SK-N-SH (cell line): ENCODE measurements at regions not wholly inside any gene's neighbourhood (a gene's known extent, or its start where the extent isn't known, plus 50 kb on each side); places are given as distances from the start of the nearest gene placed in this dataset.

Source experiments
- CTCF ChIA-PET: fragments of 300-600, 350-600 bp; formaldehyde crosslinking; extraction: SDS; loops from one replicate; lab custom pipeline; 2021; lab: Yijun Ruan, JAX
- POLR2A ChIA-PET: fragments of 350-600 bp; sonication (Branson Sonifier 250); formaldehyde crosslinking; extraction: SDS; loops from one replicate; lab custom pipeline; 2020; ENCODE audit warnings: antibody characterized with exemption, inconsistent platforms; lab: Yijun Ruan, JAX
- DNase-seq: peaks from one replicate; pipeline ENCODE4 v3.0.0; 2012
- H2AFZ ChIP-seq: fragments of 200-600 bp; sonication (generic); 2 replicates; pipeline ENCODE4 v1.8.1; 2016; ENCODE audit warnings: antibody characterized with exemption, mild to moderate bottlenecking, low read depth
- H3F3A ChIP-seq: fragments of 200-600 bp; sonication (generic); replicated peaks from 2 replicates; pipeline ENCODE3; 2016; ENCODE audit warnings: antibody characterized with exemption, mild to moderate bottlenecking; ENCODE audit not compliant: insufficient read depth
- H3K27ac ChIP-seq, 2 experiments: fragments of 200-500 bp in 1 of 2; fragments of 200-600 bp in 1 of 2; sonication (Bioruptor generic) in 1 of 2; sonication (generic), shearing (Covaris generic) in 1 of 2; 2 replicates each; pipeline versions ENCODE4 v1.5.1 to v1.6.1; 2014 to 2016; ENCODE audit warnings: low read depth in 2 of 2, inconsistent platforms in 1 of 2, low read length in 1 of 2, mild to moderate bottlenecking in 1 of 2, mixed read lengths in 1 of 2
- H3K27me3 ChIP-seq: fragments of 200-600 bp; sonication (generic), shearing (Covaris generic); 2 replicates; pipeline ENCODE4 v1.6.1; 2016; ENCODE audit warnings: mixed run types; ENCODE audit not compliant: insufficient read depth
- H3K36me3 ChIP-seq, 2 experiments: fragments of 200-500 bp in 1 of 2; fragments of 200-600 bp in 1 of 2; sonication (Bioruptor generic) in 1 of 2; sonication (generic) in 1 of 2; replicated peaks in 1 of 2; 2 replicates each; pipeline versions ENCODE3 to v1.5.1; 2014 to 2016; ENCODE audit warnings: low read length in 1 of 2, mild to moderate bottlenecking in 1 of 2; ENCODE audit not compliant: insufficient read depth in 2 of 2, control insufficient read depth in 1 of 2
- H3K4me1 ChIP-seq, 2 experiments: fragments of 200-500 bp in 1 of 2; fragments of 200-600 bp in 1 of 2; sonication (Bioruptor generic) in 1 of 2; sonication (generic), shearing (Covaris generic) in 1 of 2; 2 replicates each; pipeline versions ENCODE4 v1.5.1 to v1.6.1; 2014 to 2016; ENCODE audit warnings: low read depth in 1 of 2, low read length in 1 of 2, mixed run types in 1 of 2; ENCODE audit not compliant: insufficient read depth in 2 of 2, control insufficient read depth in 1 of 2
- H3K4me2 ChIP-seq: fragments of 200-600 bp; sonication (generic), shearing (Covaris generic); 2 replicates; pipeline ENCODE4 v1.6.1; 2017; ENCODE audit warnings: mixed run types
- H3K4me3 ChIP-seq, 2 experiments: fragments of 200-500 bp in 1 of 2; fragments of 200-600 bp in 1 of 2; sonication (Bioruptor generic) in 1 of 2; sonication (generic), shearing (Covaris generic) in 1 of 2; 2 replicates each; pipeline versions ENCODE4 v1.5.1 to v1.8.1; 2014 to 2016; ENCODE audit warnings: low read depth in 2 of 2, inconsistent platforms in 1 of 2, low read length in 1 of 2, mild to moderate bottlenecking in 1 of 2, mixed read lengths in 1 of 2, moderate library complexity in 1 of 2
- H3K79me2 ChIP-seq: fragments of 200-600 bp; sonication (generic); 2 replicates; pipeline ENCODE4 v1.8.1; 2017; ENCODE audit warnings: mild to moderate bottlenecking; ENCODE audit not compliant: insufficient read depth
- H3K9ac ChIP-seq: fragments of 200-600 bp; sonication (generic); 2 replicates; pipeline ENCODE4 v1.6.1; 2017; ENCODE audit warnings: mixed run types
- H3K9me2 ChIP-seq: fragments of 200-600 bp; sonication (generic); 2 replicates; pipeline ENCODE4 v1.6.1; 2017; ENCODE audit warnings: mixed run types
- H3K9me3 ChIP-seq: fragments of 200-600 bp; sonication (generic); 2 replicates; pipeline ENCODE4 v1.6.1; 2017; ENCODE audit warnings: mixed run types, mild to moderate bottlenecking, moderate library complexity
- H4K20me1 ChIP-seq: fragments of 200-600 bp; sonication (generic); 2 replicates; pipeline ENCODE4 v1.6.1; 2017; ENCODE audit warnings: mild to moderate bottlenecking, mixed run types; ENCODE audit not compliant: insufficient read depth
- CHD2 ChIP-seq: fragments of 150-350 bp; IDR thresholded peaks from 2 replicates; pipeline ENCODE4 v1.6.1; 2018; ENCODE audit warnings: low read length; ENCODE audit not compliant: partially characterized antibody
- ELF1 ChIP-seq: IDR thresholded peaks from 2 replicates; pipeline ENCODE4 v1.4.0; 2012
- EZH2phosphoT487 ChIP-seq: fragments of 200-600 bp; sonication (generic); IDR thresholded peaks from 2 replicates; pipeline ENCODE4 v1.6.1; 2017; ENCODE audit warnings: low read depth, mixed run types, mild to moderate bottlenecking, antibody characterized with exemption, moderate library complexity, borderline replicate concordance
- FOXJ3 ChIP-seq: sonication (generic); formaldehyde crosslinking; IDR thresholded peaks from 2 replicates; pipeline ENCODE4 v1.5.1; 2020; ENCODE audit warnings: mild to moderate bottlenecking, missing genetic modification reagents
- FOXM1 ChIP-seq: IDR thresholded peaks from 2 replicates; pipeline ENCODE4 v1.4.0; 2012; ENCODE audit warnings: low read depth, mild to moderate bottlenecking
- GABPA ChIP-seq: IDR thresholded peaks from 2 replicates; pipeline ENCODE4 v1.4.0; 2012; ENCODE audit warnings: low read depth, mild to moderate bottlenecking
- GATA2 ChIP-seq: sonication (generic); formaldehyde crosslinking; IDR thresholded peaks from 2 replicates; pipeline ENCODE4 v1.5.0; 2020; ENCODE audit warnings: mild to moderate bottlenecking, missing genetic modification reagents
- MEF2A ChIP-seq: IDR thresholded peaks from 2 replicates; pipeline ENCODE4 v1.4.0; 2012; ENCODE audit warnings: low read depth, borderline replicate concordance
- MXI1 ChIP-seq: IDR thresholded peaks from 2 replicates; pipeline ENCODE4 v1.6.1; 2012; ENCODE audit warnings: mild to moderate bottlenecking, low read depth, low read length, improper control_type of control experiment
- NFIC ChIP-seq: IDR thresholded peaks from 2 replicates; pipeline ENCODE4 v1.4.0; 2012; ENCODE audit warnings: borderline replicate concordance
- NRF1 ChIP-seq: IDR thresholded peaks from 2 replicates; pipeline ENCODE4 v1.6.1; 2012; ENCODE audit warnings: low read depth, mild to moderate bottlenecking, low read length
- RCOR1 ChIP-seq: fragments of 150-350 bp; IDR thresholded peaks from 2 replicates; pipeline ENCODE4 v1.6.1; 2017; ENCODE audit warnings: antibody characterized with exemption, low read length
- TCF12 ChIP-seq: IDR thresholded peaks from 2 replicates; pipeline ENCODE4 v1.4.0; 2012
- TEAD4 ChIP-seq: IDR thresholded peaks from 2 replicates; pipeline ENCODE4 v1.4.0; 2012; ENCODE audit warnings: mild to moderate bottlenecking, borderline replicate concordance; ENCODE audit not compliant: insufficient read depth
- YY1 ChIP-seq: IDR thresholded peaks from 2 replicates; pipeline ENCODE4 v1.4.0; 2012; ENCODE audit warnings: low read depth, mild to moderate bottlenecking
- WGBS: methylation state at CpG from one replicate; pipeline ENCODE4 v1.1.6; 2017; ENCODE audit warnings: low lambda C conversion rate; 5-methylcytosine and 5-hydroxymethylcytosine counted together
- TF ChIP-seq, protein P1 (sequence below): IDR thresholded peaks from 2 replicates; pipeline ENCODE4 v1.4.0; 2012; ENCODE audit warnings: low read depth, borderline replicate concordance
- TF ChIP-seq, protein P2 (sequence below): IDR thresholded peaks from 2 replicates; pipeline ENCODE4; 2012
- TF ChIP-seq, protein P3 (sequence below): fragments of 150-350 bp; IDR thresholded peaks from 2 replicates; pipeline ENCODE4 v1.6.1; 2016; ENCODE audit warnings: mild to moderate bottlenecking, low read depth, low read length
- TF ChIP-seq, protein P4 (sequence below): fragments of 150-350 bp; IDR thresholded peaks from 2 replicates; pipeline ENCODE4 v1.6.1; 2017; ENCODE audit warnings: antibody characterized with exemption, low read length, low read depth, borderline replicate concordance
- TF ChIP-seq, protein P5 (sequence below): IDR thresholded peaks from 2 replicates; pipeline ENCODE4 v1.4.0; 2012; ENCODE audit warnings: low read depth, borderline replicate concordance

DNA sequence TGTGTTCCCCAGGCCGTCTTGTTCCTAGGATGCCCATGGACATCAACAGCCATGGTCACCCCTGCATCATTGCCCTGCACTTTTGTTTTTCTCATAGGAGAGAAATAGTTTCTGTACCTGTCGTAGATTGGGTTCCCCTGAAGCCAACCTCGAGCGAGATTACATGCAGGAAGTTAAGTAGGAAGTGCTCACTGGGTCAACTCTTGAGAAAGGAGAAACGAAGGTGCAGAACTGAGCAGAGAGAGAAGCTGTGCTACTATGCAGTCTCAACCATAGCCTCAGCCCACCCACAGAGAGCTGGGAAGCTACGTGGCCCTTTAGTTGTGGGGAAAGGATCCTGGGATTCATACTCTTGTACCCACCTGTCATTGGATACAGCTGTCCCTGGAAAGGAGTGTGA lies 165.2 kb downstream of the HERPUD2 start:
- Histone ChIP-seq H2AFZ (no peak overlapping the region), H3K9me2 (no peaks in the 10 kb centered on the region), H3K36me3 (no peaks in the 10 kb centered on the region), H3K4me2 (no peak overlapping the region), H3K27me3 (peaks cover 33% of the 10 kb centered on the region), H3K9me3 (no peaks in the 10 kb centered on the region), H3F3A (no peaks in the 10 kb centered on the region), H3K4me1 (no peaks in the 10 kb centered on the region), H4K20me1 (no peaks in the 10 kb centered on the region), H3K9ac (no peak overlapping the region), H3K27ac (no peak overlapping the region), H3K79me2 (no peaks in the 10 kb centered on the region)
- ChIA-PET POLR2A (no interaction called here), CTCF (interaction anchor here (0.5 to 3.9 kb wide), 4 partner anchors 10 to 1529 kb away, joined by 3 to 28 read pairs (median 10); no protein-coding TSS in a partner anchor)
- no peak for DNase-seq
- 40% methylated on average over 6 of the region's 6 CpGs for WGBS
- TF ChIP-seq GATA2 (CRISPR knock-in tag): no peak
- no peak for TF ChIP-seq TCF12
- no peak for TF ChIP-seq CHD2
- no peak for TF ChIP-seq NFIC
- TF ChIP-seq, protein P1, sequence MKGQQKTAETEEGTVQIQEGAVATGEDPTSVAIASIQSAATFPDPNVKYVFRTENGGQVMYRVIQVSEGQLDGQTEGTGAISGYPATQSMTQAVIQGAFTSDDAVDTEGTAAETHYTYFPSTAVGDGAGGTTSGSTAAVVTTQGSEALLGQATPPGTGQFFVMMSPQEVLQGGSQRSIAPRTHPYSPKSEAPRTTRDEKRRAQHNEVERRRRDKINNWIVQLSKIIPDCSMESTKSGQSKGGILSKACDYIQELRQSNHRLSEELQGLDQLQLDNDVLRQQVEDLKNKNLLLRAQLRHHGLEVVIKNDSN: no peak
- no peak for TF ChIP-seq ELF1
- no peak for TF ChIP-seq RCOR1
- TF ChIP-seq, protein P2, sequence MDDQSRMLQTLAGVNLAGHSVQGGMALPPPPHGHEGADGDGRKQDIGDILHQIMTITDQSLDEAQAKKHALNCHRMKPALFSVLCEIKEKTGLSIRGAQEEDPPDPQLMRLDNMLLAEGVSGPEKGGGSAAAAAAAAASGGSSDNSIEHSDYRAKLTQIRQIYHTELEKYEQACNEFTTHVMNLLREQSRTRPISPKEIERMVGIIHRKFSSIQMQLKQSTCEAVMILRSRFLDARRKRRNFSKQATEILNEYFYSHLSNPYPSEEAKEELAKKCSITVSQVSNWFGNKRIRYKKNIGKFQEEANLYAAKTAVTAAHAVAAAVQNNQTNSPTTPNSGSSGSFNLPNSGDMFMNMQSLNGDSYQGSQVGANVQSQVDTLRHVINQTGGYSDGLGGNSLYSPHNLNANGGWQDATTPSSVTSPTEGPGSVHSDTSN: no peak
- TF ChIP-seq, protein P3, sequence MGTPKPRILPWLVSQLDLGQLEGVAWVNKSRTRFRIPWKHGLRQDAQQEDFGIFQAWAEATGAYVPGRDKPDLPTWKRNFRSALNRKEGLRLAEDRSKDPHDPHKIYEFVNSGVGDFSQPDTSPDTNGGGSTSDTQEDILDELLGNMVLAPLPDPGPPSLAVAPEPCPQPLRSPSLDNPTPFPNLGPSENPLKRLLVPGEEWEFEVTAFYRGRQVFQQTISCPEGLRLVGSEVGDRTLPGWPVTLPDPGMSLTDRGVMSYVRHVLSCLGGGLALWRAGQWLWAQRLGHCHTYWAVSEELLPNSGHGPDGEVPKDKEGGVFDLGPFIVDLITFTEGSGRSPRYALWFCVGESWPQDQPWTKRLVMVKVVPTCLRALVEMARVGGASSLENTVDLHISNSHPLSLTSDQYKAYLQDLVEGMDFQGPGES: no peak
- no peak for TF ChIP-seq GABPA
- no peak for TF ChIP-seq TEAD4
- TF ChIP-seq EZH2phosphoT487: no peak
- no peak for TF ChIP-seq YY1
- no peak for TF ChIP-seq MXI1
- no peak for TF ChIP-seq NRF1
- TF ChIP-seq FOXJ3: no peak
- TF ChIP-seq, protein P4, sequence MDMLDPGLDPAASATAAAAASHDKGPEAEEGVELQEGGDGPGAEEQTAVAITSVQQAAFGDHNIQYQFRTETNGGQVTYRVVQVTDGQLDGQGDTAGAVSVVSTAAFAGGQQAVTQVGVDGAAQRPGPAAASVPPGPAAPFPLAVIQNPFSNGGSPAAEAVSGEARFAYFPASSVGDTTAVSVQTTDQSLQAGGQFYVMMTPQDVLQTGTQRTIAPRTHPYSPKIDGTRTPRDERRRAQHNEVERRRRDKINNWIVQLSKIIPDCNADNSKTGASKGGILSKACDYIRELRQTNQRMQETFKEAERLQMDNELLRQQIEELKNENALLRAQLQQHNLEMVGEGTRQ: no peak
- TF ChIP-seq, protein P5, sequence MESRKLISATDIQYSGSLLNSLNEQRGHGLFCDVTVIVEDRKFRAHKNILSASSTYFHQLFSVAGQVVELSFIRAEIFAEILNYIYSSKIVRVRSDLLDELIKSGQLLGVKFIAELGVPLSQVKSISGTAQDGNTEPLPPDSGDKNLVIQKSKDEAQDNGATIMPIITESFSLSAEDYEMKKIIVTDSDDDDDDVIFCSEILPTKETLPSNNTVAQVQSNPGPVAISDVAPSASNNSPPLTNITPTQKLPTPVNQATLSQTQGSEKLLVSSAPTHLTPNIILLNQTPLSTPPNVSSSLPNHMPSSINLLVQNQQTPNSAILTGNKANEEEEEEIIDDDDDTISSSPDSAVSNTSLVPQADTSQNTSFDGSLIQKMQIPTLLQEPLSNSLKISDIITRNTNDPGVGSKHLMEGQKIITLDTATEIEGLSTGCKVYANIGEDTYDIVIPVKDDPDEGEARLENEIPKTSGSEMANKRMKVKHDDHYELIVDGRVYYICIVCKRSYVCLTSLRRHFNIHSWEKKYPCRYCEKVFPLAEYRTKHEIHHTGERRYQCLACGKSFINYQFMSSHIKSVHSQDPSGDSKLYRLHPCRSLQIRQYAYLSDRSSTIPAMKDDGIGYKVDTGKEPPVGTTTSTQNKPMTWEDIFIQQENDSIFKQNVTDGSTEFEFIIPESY: no peak
- TF ChIP-seq FOXM1: no peak
- no peak for TF ChIP-seq MEF2A
- TF ChIP-seq, all 33 proteins: peak for 0
- no peak overlapping the region for H3K4me3 ChIP-seq
